Endodermal cell (in vitro differentiated cells): ENCODE measurements at regions not wholly inside any gene's neighbourhood (a gene's known extent, or its start where the extent isn't known, plus 50 kb on each side); places are given as distances from the start of the nearest gene placed in this dataset.

ENCODE experiments used
- DNase-seq: peaks from one replicate; pipeline ENCODE4 v3.0.0-alpha.2; 2017
- H3K27ac ChIP-seq: 2 replicates; pipeline ENCODE4 v1.5.1; 2013; ENCODE audit warnings: mild to moderate bottlenecking, low read depth, low read length, moderate library complexity
- H3K27me3 ChIP-seq: 2 replicates; pipeline ENCODE4 v1.6.1; 2013; ENCODE audit warnings: mild to moderate bottlenecking, low read length, moderate library complexity; ENCODE audit not compliant: insufficient read depth, control insufficient read depth, poor library complexity, severe bottlenecking
- H3K36me3 ChIP-seq: 2 replicates; pipeline ENCODE4 v1.7.0; 2013; ENCODE audit warnings: mild to moderate bottlenecking, low read length, moderate library complexity; ENCODE audit not compliant: control insufficient read depth, insufficient read depth
- H3K4me1 ChIP-seq: one replicate; pipeline ENCODE4 v1.7.0; 2013; ENCODE audit warnings: low read length; ENCODE audit not compliant: control insufficient read depth, insufficient read depth
- H3K4me3 ChIP-seq: 2 replicates; pipeline ENCODE4 v1.5.1; 2013; ENCODE audit warnings: mild to moderate bottlenecking, low read length, moderate library complexity
- H3K9ac ChIP-seq: 2 replicates; pipeline ENCODE4 v1.6.1; 2013; ENCODE audit warnings: mild to moderate bottlenecking, low read length, moderate library complexity; ENCODE audit not compliant: poor library complexity, severe bottlenecking; ENCODE audit errors: extremely low read depth
- H3K9me3 ChIP-seq: 2 replicates; pipeline ENCODE4 v1.6.1; 2013; ENCODE audit warnings: mild to moderate bottlenecking, low read length, moderate library complexity; ENCODE audit not compliant: control insufficient read depth
- H3K27ac Mint-ChIP-seq: 2 replicates; pipeline ENCODE4 v1.8.0; 2020; ENCODE audit warnings: mixed read lengths
- H3K27me3 Mint-ChIP-seq: 2 replicates; pipeline ENCODE4 v1.8.0; 2021; ENCODE audit warnings: mild to moderate bottlenecking, mixed read lengths; ENCODE audit not compliant: insufficient read depth
- H3K36me3 Mint-ChIP-seq: 2 replicates; pipeline ENCODE4 v1.8.0; 2020; ENCODE audit warnings: low read depth, mixed read lengths
- H3K4me1 Mint-ChIP-seq: 2 replicates; pipeline ENCODE4 v1.8.0; 2020; ENCODE audit warnings: mixed read lengths
- H3K4me3 Mint-ChIP-seq: 2 replicates; pipeline ENCODE4 v1.8.0; 2020; ENCODE audit warnings: mild to moderate bottlenecking, moderate library complexity, mixed read lengths
- H3K9me3 Mint-ChIP-seq: 2 replicates; pipeline ENCODE4 v1.8.0; 2020; ENCODE audit warnings: mild to moderate bottlenecking, mixed read lengths
- CTCF ChIP-seq: fragments of 200-600 bp; sonication (generic); conservative IDR thresholded peaks from 2 replicates; pipeline ENCODE4 v1.5.0; 2021; ENCODE audit warnings: antibody characterized with exemption, mild to moderate bottlenecking
- WGBS, 2 experiments: methylation state at CpG; one replicate each; pipeline versions ENCODE4 v1.1.5 to v1.1.7; 2013; ENCODE audit warnings: missing lambda C conversion rate in 2 of 2, mixed read lengths in 1 of 2; ENCODE audit not compliant: insufficient coverage in 1 of 2, insufficient read length in 1 of 2; 5-methylcytosine and 5-hydroxymethylcytosine counted together

DNA sequence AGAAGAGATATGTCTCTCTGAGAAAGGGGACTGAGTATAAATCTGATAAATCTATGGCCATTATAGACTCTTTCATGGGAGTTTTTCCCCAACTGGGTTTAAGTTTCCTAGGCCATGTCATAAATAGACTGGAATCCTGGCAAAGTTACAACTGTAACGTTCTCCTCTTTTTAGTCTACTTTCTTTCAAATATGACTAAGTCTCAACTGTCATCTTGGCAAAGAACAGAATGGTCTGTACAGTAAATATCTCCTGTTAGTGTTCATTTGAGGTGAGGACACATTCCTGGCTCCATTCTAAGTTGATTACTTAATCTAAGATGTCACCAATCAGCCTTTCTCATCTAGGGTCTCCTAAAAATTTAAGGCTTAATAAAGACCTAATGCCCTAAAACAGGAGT, 300.5 kb downstream of the BRINP2 start:
- Mint-ChIP-seq H3K4me1 (no peaks in the 10 kb centered on the region), H3K27me3 (peaks cover 4% of the 10 kb centered on the region), H3K9me3 (no peaks in the 10 kb centered on the region), H3K36me3 (no peaks in the 10 kb centered on the region), H3K27ac (no peak overlapping the region), H3K4me3 (no peak overlapping the region)
- Histone ChIP-seq H3K4me3 (no peak overlapping the region), H3K4me1 (no peaks in the 10 kb centered on the region), H3K27me3 (no peaks in the 10 kb centered on the region), H3K9me3 (no peaks in the 10 kb centered on the region), H3K9ac (no peak overlapping the region), H3K36me3 (no peaks in the 10 kb centered on the region), H3K27ac (no peak overlapping the region)
- no peak for TF ChIP-seq CTCF
- 86 to 92% methylated on average over 1 of the region's 1 CpG for WGBS, 2 experiments
- no peak for DNase-seq

DNA sequence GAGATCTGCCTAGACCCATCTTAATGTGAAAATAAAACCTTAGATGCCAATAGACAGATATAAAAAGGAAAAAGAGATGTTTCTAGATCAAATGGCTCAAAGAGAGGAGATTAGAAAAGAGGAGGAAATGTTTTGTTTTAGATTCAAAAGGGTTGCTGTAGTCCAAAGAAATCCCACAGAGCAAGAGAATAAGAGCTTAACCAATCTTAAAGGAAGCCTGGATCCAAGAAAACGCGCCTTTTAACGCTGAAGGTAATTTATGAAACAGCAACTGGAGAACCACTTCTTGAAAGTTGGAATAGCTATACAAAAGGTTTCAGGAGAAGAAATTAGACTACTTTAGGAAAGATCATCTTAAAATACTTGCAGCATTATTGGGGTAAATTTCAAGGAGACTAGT, 298.8 kb downstream of the BRINP2 start:
- Histone ChIP-seq H3K4me1 (peaks cover 2% of the 10 kb centered on the region), H3K27me3 (no peaks in the 10 kb centered on the region), H3K27ac (no peak overlapping the region), H3K36me3 (no peaks in the 10 kb centered on the region), H3K4me3 (no peak overlapping the region), H3K9ac (no peak overlapping the region), H3K9me3 (no peaks in the 10 kb centered on the region)
- 85 to 97% methylated on average over 3 of the region's 3 CpGs for WGBS, 2 experiments
- peaks cover 5% of the 10 kb centered on the region for H3K27me3 Mint-ChIP-seq
- H3K36me3 Mint-ChIP-seq, result no peaks in the 10 kb centered on the region
- no peak for DNase-seq
- H3K4me3 Mint-ChIP-seq, result no peak overlapping the region
- no peaks in the 10 kb centered on the region for H3K9me3 Mint-ChIP-seq
- peaks cover 1% of the 10 kb centered on the region for H3K4me1 Mint-ChIP-seq
- H3K27ac Mint-ChIP-seq, result no peak overlapping the region
- TF ChIP-seq CTCF, result no peak

DNA sequence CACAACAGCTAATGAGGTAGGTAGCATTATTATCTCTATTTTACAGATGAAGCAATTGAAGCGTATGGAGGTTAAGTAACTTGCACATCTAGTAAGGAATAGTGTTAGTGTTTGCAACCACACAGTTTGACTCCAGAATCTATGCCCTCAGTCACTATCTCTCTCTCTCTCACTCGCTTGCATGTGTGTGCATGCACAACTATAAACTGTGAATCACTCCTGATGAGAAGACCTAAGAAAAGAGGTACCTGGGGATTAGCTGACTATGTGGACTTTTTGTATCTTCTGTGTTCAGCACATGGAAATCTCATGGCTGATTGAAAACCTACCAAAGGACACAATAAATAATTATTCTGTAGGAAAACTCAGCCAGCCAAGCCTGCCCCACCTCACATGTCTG, 295.5 kb downstream of the BRINP2 start:
- Mint-ChIP-seq H3K9me3 (no peaks in the 10 kb centered on the region), H3K36me3 (no peaks in the 10 kb centered on the region)

More for the DNA sequence above, 295.5 kb downstream of the BRINP2 start:
- H3K27ac ChIP-seq, result no peak overlapping the region
- Mint-ChIP-seq H3K4me3 (no peak overlapping the region), H3K4me1 (peaks cover 1% of the 10 kb centered on the region), H3K27ac (no peak overlapping the region), H3K27me3 (peaks cover 30% of the 10 kb centered on the region)
- H3K9ac ChIP-seq, result no peak overlapping the region
- no peak for TF ChIP-seq CTCF
- peaks cover 4% of the 10 kb centered on the region for H3K4me1 ChIP-seq
- H3K9me3 ChIP-seq, result no peaks in the 10 kb centered on the region
- H3K27me3 ChIP-seq, result no peaks in the 10 kb centered on the region
- no peaks in the 10 kb centered on the region for H3K36me3 ChIP-seq
- DNase-seq, result no peak
- WGBS, 2 experiments, result 80 to 100% methylated on average over 1 of the region's 2 CpGs
- no peak overlapping the region for H3K4me3 ChIP-seq
